ENCODE measurements at regions not wholly inside any gene's neighbourhood (a gene's known extent, or its start where the extent isn't known, plus 50 kb on each side); places are given as distances from the start of the nearest gene placed in this dataset.

DNA sequence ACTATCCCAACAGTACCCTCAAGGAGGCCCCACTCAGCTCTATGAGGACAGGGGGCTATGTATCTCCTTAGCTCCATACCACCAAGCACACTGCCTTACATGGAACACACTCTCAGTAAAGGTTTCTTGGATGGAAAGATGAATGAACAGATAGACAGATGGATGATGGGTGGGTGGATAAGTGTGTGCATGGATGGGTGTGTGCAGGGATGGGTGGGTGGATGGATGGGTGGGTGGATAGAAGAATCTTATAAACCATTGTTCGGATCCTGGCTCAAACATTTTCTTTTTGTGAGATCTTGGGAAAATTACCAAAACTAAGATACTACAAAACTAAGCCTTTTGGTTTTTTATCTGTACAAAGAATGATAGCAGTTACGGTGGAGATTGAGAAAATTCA is 111.0 kb upstream of the NFIA start:
- no peak for TF ChIP-seq EZH2phosphoT487 (conservative IDR thresholded peaks at IDR 0.05; ENCODE audit: low read length)
- TF ChIP-seq, protein P1, sequence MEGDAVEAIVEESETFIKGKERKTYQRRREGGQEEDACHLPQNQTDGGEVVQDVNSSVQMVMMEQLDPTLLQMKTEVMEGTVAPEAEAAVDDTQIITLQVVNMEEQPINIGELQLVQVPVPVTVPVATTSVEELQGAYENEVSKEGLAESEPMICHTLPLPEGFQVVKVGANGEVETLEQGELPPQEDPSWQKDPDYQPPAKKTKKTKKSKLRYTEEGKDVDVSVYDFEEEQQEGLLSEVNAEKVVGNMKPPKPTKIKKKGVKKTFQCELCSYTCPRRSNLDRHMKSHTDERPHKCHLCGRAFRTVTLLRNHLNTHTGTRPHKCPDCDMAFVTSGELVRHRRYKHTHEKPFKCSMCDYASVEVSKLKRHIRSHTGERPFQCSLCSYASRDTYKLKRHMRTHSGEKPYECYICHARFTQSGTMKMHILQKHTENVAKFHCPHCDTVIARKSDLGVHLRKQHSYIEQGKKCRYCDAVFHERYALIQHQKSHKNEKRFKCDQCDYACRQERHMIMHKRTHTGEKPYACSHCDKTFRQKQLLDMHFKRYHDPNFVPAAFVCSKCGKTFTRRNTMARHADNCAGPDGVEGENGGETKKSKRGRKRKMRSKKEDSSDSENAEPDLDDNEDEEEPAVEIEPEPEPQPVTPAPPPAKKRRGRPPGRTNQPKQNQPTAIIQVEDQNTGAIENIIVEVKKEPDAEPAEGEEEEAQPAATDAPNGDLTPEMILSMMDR (IDR thresholded peaks at IDR 0.05; ENCODE audit: insufficient read depth, low read length, poor library complexity, severe bottlenecking) = no peak
- no peaks in the 10 kb centered on the region for H4K20me1 ChIP-seq (ENCODE audit: low read depth, low read length)
- H3K27ac ChIP-seq (ENCODE audit: low read depth, low read length) = no peak overlapping the region
- no peak overlapping the region for H2AFZ ChIP-seq (ENCODE audit: low read depth, low read length, severe bottlenecking)
- H3K4me3 ChIP-seq (ENCODE audit: insufficient read depth, low read length, poor library complexity, severe bottlenecking) = no peak overlapping the region
- H3K9me2 ChIP-seq (replicated peaks; ENCODE audit: insufficient read depth, low read length) = no peaks in the 10 kb centered on the region
- no peaks in the 10 kb centered on the region; the same call in 1 of the 2 replicates for H3K9me3 ChIP-seq (ENCODE audit: insufficient read depth, low read length)
- no peaks in the 10 kb centered on the region for H3K79me2 ChIP-seq (ENCODE audit: insufficient read depth, low read length)
- no peaks in the 10 kb centered on the region for H3F3A ChIP-seq (ENCODE audit: insufficient read depth)
- H3K36me3 ChIP-seq (ENCODE audit: low read length) = no peaks in the 10 kb centered on the region
- H3K27me3 ChIP-seq (ENCODE audit: low read length) = no peaks in the 10 kb centered on the region
- no peak overlapping the region for H3K4me2 ChIP-seq (ENCODE audit: low read depth, low read length, poor library complexity, severe bottlenecking)
- H3K9ac ChIP-seq (ENCODE audit: low read length) = no peak overlapping the region

DNA sequence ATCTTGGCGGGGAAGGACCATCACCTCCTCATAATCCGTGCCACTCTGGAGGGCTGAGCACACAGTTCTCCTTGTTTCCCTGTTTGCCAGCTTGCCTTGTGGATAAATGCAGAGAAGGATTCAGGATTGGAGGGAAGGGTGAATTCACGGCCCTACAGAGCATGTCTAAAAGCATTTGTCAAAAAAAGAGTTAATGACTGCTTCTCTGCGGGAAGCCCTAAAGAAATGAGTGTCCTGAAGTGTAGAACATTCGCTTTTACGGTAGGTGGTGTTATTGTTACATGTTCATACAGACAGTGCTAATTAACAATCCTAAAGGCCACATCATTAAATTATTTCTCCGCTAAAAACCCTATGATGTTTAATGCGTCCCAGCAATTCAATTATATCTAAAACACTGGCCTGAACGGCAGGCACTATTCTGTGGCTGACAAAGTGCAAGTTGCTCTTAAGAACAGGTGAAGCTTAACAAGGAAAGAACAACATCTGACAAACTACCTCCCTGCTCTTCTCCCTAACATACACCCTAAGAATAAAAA is 112.3 kb upstream of the NFIA start:
- H3F3A ChIP-seq (ENCODE audit: insufficient read depth) = no peaks in the 10 kb centered on the region
- H3K79me2 ChIP-seq (ENCODE audit: insufficient read depth, low read length) = no peaks in the 10 kb centered on the region
- H2AFZ ChIP-seq (ENCODE audit: low read depth, low read length, severe bottlenecking) = no peak overlapping the region

DNA sequence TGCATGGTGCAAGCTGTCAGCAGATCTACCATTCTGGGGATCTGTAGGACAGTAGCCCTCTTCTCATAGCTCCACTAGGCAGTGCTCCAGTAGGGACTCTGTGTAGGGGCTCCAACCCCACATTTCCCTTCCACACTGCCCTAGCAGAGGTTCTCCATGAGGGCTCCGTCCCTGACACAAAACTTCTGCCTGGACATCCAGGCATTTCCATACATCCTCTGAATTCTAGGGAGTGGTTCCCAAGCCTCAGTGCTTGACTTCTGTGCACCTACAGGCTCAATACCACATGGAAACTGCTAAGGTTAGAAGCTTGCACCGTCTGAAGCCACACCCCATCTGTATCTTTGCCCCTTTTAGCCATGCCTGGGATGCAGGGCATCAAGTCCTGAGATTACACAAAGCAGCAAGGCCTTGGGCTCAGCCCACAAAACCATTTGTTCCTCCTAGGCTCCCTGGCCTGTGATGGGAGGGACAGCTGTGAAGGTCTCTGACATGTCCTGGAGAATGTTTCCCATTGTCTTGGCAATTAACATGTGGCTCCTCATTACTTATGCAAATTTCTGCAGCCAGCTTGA is 117.0 kb upstream of the NFIA start:
- no peaks in the 10 kb centered on the region for H3K9me2 ChIP-seq (replicated peaks; ENCODE audit: insufficient read depth, low read length)

More for the DNA sequence above, 112.3 kb upstream of the NFIA start:
- TF ChIP-seq, protein P1 (IDR thresholded peaks at IDR 0.05; ENCODE audit: insufficient read depth, low read length, poor library complexity, severe bottlenecking) = no peak
- TF ChIP-seq EZH2phosphoT487 (conservative IDR thresholded peaks at IDR 0.05; ENCODE audit: low read length) = no peak
- Histone ChIP-seq H4K20me1 (ENCODE audit: low read depth, low read length) (no peaks in the 10 kb centered on the region), H3K27ac (ENCODE audit: low read depth, low read length) (no peak overlapping the region), H3K4me3 (ENCODE audit: insufficient read depth, low read length, poor library complexity, severe bottlenecking) (no peak overlapping the region), H3K9me2 (replicated peaks; ENCODE audit: insufficient read depth, low read length) (no peaks in the 10 kb centered on the region), H3K36me3 (ENCODE audit: low read length) (no peaks in the 10 kb centered on the region), H3K4me2 (ENCODE audit: low read depth, low read length, poor library complexity, severe bottlenecking) (no peak overlapping the region), H3K27me3 (ENCODE audit: low read length) (no peaks in the 10 kb centered on the region), H3K9me3 (ENCODE audit: insufficient read depth, low read length) (peaks cover 6% of the 10 kb centered on the region; the same call in 1 of the 2 replicates), H3K9ac (ENCODE audit: low read length) (no peak overlapping the region)

More for the DNA sequence above, 117.0 kb upstream of the NFIA start:
- Histone ChIP-seq H3K4me3 (ENCODE audit: insufficient read depth, low read length, poor library complexity, severe bottlenecking) (no peak overlapping the region), H2AFZ (ENCODE audit: low read depth, low read length, severe bottlenecking) (no peak overlapping the region), H3K9ac (ENCODE audit: low read length) (no peak overlapping the region), H4K20me1 (ENCODE audit: low read depth, low read length) (no peaks in the 10 kb centered on the region), H3K4me2 (ENCODE audit: low read depth, low read length, poor library complexity, severe bottlenecking) (no peak overlapping the region), H3F3A (ENCODE audit: insufficient read depth) (no peaks in the 10 kb centered on the region), H3K9me3 (ENCODE audit: insufficient read depth, low read length) (peaks cover 9% of the 10 kb centered on the region; the same call in 1 of the 2 replicates), H3K27ac (ENCODE audit: low read depth, low read length) (no peak overlapping the region), H3K79me2 (ENCODE audit: insufficient read depth, low read length) (no peaks in the 10 kb centered on the region), H3K36me3 (ENCODE audit: low read length) (no peaks in the 10 kb centered on the region), H3K27me3 (ENCODE audit: low read length) (no peaks in the 10 kb centered on the region)
- no peak for TF ChIP-seq EZH2phosphoT487 (conservative IDR thresholded peaks at IDR 0.05; ENCODE audit: low read length)
- TF ChIP-seq, protein P1 (IDR thresholded peaks at IDR 0.05; ENCODE audit: insufficient read depth, low read length, poor library complexity, severe bottlenecking) = no peak

Measured in SU-DHL-6 (cell line).